HG02973 (cell line): ENCODE measurements at regions not wholly inside any gene's neighbourhood (a gene's known extent, or its start where the extent isn't known, plus 50 kb on each side); places are given as distances from the start of the nearest gene placed in this dataset.
"Not testable (repeated sequence)": the region's sequence is repeated elsewhere in the genome, so short reads cannot be mapped to it uniquely, and the experiment has no call there.

Experiments
- ATAC-seq: cut with Tn5 transposase; IDR thresholded peaks from one replicate; pipeline ENCODE4 v1.9.1; 2021; ENCODE audit warnings: moderate library complexity; ENCODE audit not compliant: unreplicated experiment

DNA sequence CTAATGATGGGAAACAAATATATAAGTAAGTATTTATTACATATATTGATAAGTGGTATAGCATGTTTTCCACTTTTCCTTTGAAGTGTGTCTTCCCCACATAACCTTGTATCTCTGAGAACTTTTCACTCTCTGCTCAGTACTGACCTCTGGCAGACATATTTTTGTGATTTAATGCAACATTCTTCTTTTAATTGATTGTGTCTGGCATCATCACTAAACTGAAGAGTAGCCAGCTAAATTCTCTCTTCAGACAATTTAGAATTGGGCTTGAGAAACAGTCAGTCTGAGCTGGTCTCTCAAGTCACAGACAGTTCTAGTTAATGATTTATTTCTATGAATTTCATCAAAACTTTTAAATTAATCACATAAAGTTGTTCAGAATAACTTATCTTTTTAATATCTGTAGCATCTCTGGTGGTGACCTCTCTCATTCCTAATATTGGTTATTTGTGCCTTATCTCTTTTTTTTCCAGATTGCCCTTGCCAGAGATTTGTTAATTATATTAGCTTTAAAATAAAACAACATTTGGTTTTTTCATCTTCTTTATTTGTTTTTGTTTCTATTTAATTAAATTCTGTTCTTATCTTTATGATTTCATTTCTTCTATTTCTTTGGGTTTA lies 230.0 kb upstream of the VLDLR start:
- not testable (repeated sequence) for ATAC-seq

DNA sequence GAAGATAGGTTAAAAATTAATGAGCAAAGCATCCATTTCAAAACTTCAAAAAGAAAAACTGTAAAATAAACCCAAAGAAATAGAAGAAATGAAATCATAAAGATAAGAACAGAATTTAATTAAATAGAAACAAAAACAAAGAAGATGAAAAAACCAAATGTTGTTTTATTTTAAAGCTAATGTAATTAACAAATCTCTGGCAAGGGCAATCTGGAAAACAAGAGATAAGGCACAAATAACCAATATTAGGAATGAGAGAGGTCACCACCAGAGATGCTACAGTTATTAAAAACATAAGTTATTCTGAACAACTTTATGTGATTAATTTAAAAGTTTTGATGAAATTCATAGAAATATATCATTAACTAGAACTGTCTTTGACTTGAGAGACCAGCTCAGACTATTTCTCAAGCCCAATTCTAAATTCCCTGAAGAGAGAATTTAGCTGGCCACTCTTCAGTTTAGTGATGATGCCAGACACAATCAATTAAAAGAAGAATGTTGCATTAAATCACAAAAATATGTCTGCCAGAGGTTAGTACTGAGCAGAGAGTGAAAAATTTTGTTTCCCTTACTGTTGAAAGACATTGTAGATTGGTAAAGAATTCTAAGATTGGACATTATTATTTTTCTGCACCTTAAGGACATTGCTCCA lies 227.4 kb upstream of the VLDLR start:
- not testable (repeated sequence) for ATAC-seq

DNA sequence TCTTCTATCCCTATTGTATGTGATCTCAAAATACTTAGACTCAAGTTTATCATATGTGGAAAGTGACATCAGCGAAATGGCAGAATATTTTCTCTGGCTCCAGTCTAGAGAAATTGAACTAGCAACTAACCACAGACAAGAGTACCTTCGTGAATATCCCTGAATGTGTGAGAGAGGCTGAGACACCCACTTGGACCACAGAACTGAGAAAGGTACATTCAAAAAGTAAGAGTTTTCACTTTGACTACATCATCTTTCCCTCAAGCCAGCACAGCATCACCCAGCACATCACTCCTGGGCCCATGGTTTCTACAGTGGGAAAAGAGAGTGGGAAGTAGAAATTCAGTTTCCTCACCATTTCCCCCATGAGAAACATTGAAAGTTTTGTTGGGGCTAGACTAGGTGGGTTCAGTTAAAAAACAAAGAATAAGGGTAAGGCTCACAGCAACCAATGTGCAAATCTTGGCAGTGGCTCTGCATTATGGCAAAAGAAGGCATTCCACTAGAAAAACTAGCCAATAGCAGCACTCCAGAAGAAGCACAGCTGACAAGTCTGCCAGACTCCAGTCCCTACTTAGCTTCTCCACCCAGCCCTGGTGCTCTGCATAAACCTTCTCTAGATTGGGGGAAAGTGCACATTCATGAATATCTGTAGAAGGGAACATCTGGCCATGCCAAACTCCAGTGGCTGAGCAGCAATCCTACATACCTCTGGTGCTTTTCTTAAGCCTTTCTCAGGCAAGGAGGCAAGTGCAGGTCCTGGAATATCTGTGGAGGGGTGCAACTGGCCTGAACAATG lies 225.6 kb upstream of the VLDLR start:
- ATAC-seq = no peak

DNA sequence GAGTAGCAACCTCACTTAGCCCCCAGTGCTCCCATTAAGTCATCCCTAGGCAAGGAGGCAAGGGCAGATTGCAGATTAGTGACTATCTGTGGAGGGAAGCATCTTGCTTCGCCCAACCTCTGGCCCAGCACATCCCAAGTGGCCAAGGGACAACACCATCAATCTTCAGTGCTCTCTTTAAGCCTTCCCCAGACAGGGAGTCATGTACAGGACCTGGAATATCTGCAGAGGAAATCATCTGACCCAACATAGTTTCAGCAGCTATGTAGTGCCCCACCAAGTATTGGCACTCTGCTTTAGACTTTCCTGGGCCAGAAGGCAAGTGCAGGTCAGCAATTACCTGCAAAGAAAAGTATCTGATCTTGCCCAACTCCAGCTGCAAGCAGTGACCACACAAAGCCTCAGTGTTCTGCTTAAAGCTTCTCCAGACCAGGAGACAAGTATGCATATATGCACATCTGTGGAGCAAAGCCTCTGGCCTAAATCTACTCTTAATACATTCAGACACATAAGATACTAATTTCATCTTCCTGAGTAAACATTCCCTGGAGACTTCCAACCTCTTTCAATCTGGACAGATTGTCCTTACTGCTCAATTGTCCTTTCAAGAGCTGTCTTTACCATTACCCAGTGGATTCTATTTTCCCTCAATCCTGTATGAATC lies 224.8 kb upstream of the VLDLR start:
- no peak for ATAC-seq

DNA sequence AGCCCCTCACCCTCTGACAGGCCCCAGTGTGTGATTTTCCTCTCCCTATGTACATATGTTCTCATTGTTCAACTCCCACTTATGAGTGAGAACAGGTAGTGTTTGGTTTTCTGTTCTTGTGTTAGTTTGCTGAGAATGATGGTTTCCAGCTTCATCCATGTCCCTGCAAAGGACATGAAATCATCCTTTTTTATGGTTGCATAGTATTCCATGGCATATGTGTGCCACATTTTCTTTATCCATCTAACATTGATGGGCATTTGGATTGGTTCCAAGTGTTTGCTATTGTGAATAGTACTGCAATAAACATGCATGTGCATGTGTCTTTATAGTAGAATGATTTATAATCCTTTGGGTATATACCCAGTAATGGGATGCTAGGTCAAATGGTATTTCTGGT lies 223.7 kb upstream of the VLDLR start:
- not testable (repeated sequence) for ATAC-seq

DNA sequence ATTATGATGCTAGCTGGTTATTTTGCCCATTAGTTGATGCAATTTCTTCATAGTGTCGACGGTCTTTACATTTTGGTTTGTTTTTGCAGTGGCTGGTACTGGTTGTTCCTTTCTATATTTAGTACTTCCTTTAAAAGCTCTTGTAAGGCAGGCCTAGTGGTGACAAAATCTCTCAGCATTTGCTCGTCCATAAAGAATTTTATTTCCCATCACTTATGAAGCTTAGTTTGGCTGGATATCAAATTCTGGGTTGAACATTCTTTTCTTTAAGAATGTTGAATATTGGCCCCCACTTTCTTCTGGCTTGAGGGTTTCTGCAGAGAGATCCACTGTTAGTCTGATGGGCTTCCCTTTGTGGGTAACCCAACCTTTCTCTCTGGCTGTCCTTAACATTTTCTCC lies 219.8 kb upstream of the VLDLR start:
- not testable (repeated sequence) for ATAC-seq

DNA sequence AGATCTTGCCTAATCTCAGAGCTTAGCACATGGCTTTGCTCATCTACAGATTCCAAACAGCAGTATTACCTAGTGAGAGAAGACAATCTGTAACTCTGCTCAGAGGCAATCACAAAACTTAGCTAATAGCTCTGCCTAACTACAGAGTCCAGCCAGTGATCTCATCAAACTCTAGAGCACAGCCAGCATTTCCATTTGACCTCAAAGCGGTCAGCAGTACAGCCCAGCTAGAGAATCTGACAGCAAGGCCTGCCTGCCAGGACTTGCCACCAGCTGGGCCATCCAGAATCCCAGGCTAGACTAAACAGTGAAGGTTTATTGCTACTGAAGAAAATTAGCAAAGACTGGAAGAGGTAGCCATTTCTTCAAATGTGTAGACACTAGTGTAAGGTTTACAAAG lies 217.9 kb upstream of the VLDLR start:
- ATAC-seq = no peak

DNA sequence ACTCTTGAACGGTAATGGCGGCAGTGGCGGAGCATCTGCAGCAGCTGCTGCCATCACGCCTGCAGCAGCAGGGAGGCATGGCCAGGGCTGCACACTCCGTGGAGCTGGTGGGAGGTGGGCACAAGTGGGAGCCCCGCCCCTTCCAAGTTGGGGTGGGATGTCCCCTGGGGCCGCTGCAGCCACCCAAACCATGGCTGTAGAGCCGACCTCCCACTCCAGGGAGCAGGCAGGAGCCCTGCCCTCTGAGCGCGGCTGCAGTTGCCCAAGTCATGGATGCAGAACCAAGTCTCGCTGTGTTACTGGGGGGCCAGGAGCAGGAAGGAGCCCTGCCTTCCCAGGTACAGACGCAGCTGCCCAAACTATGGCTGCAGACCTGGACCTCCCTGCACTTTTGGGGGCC lies 215.3 kb upstream of the VLDLR start:
- no peak for ATAC-seq

DNA sequence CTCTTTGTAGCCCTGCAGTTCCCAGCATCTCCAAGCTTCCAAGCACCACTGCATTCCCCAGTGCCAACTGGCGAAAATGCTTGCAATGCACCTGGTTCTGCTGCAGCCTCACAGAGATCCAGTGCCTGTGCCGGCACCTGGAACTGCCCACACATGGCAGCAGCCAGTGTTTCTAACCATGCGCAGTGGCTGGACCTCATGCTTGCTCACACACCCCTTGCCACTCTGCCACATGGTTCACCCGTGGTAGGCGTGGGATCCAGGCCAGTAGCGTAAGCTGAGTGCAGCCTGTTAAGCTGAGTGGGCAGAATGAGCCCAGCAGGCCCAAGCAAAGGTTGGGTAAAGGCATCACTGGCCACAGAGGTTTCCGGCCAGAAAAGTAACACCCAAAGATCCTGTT lies 214.1 kb upstream of the VLDLR start:
- ATAC-seq = no peak

DNA sequence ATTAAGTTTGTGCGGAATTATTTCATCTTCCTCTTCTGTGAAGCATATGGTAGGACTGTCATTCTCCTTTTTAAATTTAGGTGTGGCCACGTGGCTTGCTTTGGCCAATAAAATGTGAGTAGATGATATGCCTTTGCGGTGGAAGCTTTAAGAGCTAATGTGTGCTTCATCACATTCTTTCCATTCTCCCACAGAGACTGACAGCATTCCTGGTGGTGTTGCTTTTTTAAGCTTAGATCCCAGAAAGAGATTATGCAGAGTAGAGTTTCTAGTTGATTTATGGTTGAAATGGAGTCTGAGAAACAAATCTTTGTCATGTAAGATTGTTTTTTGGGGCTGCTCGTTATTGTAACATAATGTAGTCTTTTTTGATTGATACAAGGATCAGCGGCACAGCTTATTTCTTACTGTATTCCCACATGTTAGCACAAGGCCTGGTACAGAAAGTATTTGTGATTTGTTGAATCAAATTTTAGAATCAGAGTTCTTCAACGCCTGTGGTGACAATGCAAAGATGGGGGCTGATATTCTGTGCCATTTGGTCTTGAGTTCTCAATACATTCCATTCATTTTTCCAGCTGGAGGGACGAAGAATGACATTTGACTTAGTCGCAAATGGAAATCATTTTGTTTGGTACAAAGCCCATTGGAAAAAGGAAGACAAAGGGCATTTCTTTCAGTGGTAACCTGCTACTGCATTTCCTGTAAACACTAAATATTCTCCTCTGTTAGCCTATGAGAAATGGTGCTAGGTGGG lies 209.9 kb upstream of the VLDLR start:
- ATAC-seq = no peak

DNA sequence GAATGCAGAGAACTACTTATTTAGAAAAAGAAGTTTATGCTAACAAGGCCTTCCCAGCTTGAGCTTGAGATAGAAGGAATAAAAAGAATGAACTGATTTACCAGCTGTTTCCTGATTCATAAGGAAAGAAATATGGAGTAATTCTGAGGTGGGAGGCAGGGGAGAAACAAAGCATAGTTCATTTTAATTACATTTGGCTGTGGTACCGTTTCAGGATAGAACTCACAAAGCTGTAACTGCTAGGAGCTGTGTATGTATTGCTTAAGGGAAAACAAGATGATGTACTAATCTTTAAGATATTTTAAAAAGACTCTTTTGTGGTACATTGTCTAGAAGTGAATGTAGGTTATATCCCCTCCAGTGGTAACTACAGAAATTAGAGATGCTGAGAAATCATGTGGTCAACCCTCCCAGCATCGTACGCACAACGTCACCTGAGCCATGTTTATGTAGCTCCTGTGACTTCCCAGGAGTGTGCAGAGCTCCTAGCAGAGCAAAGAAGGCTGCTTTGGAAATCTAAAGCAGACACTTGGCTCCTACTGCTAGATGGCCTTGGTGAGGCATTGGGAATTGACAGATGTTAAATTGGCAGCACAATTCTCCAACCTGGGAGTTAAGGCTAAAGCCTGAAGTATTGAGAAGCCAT lies 208.3 kb upstream of the VLDLR start:
- no peak for ATAC-seq

DNA sequence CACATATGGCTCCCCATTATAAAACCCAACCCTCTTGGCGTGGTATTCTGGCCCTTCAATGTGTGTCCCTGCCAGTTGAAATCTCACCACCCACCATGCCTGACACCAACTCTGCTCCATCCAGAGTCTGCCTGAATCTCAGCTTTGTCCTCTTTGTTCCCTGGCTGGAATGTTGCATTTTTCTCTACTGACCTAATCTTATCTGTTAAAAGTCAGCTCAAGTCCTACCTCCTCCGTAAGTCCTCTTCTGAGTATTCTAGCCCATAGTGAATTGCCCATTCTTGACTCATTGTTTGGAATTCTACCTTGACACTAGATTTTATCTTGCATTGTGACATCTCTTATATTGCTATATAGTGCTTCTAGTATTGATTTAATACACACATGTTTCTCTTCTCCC lies 207.1 kb upstream of the VLDLR start:
- no peak for ATAC-seq

DNA sequence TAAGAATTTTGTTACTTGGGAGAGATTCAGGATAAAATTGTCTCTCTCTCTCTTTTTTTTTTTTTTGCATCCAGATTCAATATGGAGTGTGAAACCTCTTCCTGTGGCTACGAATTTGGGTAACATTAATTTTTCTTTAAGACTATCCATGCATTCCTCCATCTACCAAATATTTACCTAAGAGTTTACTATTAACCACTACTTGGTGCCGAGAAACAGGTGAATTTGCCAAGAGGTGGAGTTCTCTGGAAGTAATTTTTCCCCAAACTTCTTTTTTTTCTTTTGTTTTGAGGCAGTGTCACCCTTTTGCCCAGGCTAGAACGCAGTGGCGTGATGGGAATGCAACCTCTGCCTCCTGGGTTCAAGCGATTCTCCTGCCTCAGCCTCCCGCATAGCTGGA lies 206.3 kb upstream of the VLDLR start:
- no peak for ATAC-seq

DNA sequence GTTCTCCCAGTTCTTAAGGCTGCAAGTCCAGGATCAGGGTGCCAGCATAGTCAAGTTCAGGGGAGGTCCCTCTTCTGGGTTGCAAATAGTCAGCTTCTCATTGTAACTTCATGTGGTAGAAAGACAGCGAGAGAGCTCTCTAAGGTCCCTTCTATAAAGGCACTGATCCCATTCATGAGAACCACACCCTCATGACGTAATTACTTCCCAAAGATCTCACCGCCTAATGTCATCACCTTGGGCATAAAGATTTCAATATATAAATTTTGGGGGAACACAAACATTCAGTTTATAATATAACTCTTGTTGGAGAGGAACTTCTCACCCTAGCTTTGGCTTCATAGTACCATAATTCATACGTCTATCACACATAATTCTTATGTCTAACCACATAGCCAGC lies 203.9 kb upstream of the VLDLR start:
- no peak for ATAC-seq

DNA sequence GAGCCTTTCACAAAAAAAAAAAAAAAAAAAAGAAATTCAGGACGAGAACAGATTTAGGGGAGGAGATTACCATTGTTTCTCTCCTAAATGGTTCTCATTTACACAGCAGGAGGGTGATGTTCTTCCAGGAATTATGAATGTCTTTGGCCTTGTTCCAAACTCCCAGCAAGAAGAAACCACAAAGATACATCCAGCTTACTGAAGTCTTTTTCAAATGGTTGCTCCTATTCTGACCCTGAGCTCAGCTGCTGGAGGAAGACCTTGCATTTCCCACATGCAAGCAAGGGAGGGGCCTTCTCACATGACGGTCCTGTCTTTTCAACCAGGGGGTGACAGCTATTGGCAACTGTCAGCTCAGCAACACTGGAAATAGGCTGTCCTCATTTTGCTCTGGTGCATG lies 203.0 kb upstream of the VLDLR start:
- no peak for ATAC-seq

DNA sequence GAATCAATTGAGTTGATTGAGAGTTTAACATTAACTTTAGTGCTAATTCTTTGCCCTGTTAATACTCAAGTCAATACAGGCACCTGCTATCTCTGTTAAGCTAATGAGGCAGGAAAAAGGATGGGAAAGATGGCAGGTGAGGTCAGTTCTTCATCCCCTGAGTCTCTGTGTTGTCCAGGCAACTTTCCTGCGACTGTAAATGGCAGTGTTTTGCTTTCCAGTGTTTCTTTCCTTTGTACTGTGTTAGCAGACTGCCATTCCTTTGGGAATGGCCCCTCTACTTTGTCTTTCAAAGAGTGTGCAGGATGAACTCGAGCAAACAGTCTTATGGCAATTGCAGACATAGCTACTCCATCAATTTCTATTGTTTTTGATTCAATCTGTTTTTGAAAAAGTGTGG lies 202.2 kb upstream of the VLDLR start:
- ATAC-seq = no peak

DNA sequence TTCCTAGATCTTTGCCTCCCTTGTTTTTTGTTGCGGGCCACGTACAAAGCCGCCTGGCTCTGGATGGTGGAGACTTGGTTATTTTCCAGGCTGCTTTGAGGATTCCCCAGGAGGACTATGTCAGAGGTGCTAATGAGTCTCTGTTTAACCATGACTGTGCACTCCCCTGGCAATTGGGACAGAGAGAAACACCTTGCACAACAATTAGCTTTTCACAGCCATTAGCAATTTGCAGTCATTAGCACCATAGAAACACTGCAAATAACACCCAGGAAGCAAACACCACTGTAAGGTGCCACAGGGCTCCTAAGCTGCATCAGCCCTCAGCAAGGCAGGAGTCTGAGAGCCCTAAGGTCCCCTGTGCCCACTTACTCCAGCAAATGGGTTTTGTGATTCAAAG lies 201.0 kb upstream of the VLDLR start:
- no peak for ATAC-seq

DNA sequence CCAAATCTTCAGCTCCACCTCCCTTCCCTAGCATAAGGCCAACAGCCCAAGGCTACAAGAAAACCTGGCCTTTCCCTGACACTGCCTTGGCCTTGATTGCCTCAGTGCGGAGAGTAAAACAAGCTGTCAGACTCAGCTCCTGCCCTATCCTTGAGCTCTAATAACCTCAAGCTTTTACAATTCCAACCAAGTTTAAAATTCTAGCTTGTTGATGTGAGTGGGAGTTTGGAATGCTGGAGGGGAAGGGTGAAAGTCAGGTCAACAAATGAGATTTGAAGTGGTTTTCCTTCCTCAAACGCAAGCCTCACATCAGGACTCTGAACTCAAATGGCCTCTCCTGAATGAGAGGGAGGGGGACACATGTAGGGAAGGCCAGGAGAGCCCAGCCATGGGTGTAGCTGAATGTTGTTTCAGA lies 197.0 kb upstream of the VLDLR start:
- ATAC-seq = no peak

DNA sequence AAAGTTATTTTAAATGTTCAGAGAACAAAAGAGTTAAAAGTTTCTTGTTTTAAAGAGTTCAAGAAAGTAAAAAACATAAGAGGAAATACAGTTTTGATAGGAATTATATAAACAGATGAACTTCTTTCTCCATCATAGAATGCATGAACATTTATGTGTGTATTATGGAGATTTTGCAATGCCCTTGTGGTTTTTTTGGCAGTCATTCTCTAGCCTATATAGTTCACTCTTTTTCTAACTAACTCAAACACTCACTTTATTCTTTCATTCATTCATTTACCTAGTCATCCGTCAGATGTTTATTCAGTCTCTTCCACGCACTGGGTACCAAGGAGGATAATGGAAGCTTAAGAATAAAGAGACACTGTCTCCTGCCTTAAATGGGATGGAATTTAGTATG lies 195.9 kb upstream of the VLDLR start:
- ATAC-seq = no peak

DNA sequence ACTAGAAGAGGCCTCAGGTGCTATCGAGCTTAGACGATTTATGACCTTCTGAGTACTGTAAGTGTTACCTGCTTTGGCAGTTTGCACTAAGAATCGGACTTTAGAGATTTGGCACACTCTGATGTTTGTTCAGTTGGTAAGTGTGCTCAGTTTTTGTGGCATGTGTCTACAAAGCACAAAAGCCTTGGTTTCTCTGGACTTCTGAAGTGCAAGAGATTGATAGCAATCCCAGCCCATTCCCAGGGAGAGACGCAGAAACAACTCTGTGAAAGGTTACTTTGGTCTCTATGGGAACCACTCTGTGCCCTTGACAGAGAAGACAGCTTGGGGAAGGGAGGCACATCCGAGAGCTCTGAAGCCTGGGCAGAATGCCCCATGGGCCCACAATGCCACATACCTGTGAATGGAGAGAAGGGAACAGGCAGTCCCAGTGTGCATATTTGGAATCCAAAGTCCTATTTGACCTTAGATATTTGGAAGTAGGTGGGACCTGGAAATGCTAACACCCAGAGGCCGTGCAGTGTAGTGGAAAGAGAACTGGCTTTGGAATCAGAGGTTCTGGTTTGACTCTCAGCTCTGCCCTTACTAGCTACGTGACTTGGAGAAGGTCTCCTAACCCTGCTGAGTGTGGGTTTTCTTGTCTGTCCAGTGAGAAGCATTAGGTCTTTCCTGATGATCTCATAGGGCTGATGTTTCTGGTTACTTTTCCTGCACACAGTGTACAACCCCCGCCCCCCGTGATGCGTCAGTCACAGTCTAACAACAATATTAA lies 194.3 kb upstream of the VLDLR start:
- ATAC-seq = no peak
